Amniotic epithelial cell (primary cell): ENCODE measurements at regions not wholly inside any gene's neighbourhood (a gene's known extent, or its start where the extent isn't known, plus 50 kb on each side); places are given as distances from the start of the nearest gene placed in this dataset.
"Not testable (repeated sequence)": the region's sequence is repeated elsewhere in the genome, so short reads cannot be mapped to it uniquely, and the experiment has no call there.

Experiments used
- DNase-seq: peaks from one replicate; pipeline ENCODE4 v3.0.0-alpha.2; 2010; ENCODE audit warnings: low read depth

DNA sequence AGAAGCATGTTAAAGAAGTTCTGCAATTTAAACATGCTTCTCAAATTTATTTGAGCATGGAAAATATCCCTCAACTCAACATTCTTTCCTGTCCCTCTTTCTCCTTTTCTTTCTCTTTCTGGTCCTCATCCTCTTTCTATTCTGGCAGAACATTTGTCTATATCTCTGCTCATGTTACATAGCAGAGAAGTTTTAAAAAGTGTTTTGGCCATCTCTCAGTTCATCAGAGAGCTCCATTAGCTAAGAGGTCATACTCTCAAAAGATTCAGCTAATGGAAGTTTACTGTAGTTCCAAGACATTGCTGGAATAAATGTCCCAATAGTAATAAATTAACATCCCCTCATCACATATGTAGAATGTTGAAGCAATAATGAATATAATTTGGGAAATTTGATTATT is 53.5 kb downstream of the XCL2 start:
- no peak for DNase-seq

DNA sequence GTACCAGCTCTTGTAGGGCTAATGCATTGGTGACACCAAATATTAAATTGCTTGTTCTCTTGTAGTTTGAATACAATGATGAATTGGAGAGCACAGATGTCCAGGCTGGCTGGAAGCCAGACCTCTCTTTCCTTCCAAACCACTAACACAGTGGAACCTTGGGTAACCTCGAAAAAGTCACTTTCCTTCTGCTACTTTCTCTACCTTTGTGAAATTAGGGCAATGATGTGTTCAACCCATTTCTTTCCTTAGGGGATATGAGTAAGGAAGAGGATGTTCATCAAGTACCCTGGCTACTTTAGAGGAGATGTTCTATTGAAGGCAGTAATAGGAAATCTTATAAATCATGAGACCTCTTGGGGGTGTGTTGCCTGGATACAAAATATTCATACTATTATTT is 55.7 kb downstream of the XCL2 start:
- DNase-seq, result peak; percentile 57

DNA sequence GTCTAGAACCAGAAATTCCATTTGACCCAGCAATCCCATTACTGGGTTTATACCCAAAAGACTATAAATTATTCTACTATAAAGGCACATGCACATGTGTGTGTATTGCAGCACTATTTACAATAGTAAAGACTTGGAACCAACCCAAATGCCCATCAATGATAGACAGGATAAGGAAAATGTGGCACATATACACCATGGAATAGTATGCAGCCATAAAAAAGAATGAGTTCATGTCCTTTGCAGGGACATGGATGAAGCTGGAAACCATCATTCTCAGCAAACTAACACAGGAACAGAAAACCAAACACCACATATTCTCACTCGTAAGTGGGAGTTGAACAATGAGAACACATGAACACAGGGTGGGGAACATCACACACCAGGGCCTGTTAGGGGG is 57.0 kb downstream of the XCL2 start:
- not testable (repeated sequence) for DNase-seq

DNA sequence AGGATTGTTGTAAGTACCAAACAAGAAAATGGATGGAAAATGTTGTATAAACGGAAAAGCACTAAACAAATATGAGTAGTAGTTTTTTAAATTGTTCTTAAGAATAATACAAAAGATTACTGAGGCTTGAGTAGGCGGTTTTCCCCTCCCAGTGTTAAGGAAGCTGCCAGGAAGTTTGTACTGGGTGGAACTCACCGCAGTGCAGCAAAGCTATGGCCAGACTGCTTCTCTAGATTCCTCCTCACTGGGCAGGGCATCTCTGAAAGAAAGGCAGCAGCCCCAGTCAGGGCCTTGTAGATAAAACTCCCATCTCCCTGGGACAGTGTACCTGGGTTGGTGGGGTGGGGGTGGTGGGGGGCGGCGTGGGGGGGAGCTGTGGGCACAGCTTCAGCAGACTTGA is 58.7 kb downstream of the XCL2 start:
- DNase-seq, result peak; percentile 76

DNA sequence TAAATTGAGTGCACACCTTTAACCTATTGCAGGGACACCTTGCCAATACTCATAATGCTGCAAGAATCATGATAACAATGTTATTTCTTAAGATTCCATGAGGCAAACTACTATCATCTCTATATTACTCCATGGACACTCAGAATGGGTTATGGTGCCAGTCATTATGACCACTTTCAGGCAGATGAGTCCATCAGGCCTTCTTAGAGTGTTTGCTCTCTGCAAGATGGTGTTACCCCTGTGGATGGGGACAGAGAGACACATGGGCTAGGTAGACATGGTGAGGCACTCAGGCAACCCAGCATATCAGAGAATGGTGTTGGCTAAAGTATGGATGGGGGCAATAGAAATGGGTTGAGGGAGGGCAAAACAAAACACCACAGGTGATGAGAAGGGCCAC is 59.7 kb downstream of the XCL2 start:
- DNase-seq, result no peak

DNA sequence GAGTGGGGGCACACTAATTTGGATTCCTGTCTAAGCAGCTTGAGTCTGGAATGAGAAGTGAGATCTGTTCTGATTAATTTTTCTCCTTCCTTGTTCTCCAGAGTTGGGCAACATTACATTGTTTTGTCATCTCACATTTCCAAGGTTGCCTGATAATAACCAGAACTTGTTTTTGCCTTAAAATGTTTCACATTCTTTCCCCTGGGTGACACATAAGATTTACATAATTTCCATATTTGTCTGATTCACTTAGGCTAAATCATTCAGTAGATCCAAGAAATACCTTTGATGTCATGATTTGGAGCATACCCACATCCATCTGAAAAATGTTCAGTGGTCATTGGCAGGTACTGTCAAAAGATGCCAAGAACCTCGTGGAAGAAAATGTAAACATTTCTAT is 60.3 kb downstream of the XCL2 start:
- peak; percentile 97 for DNase-seq

DNA sequence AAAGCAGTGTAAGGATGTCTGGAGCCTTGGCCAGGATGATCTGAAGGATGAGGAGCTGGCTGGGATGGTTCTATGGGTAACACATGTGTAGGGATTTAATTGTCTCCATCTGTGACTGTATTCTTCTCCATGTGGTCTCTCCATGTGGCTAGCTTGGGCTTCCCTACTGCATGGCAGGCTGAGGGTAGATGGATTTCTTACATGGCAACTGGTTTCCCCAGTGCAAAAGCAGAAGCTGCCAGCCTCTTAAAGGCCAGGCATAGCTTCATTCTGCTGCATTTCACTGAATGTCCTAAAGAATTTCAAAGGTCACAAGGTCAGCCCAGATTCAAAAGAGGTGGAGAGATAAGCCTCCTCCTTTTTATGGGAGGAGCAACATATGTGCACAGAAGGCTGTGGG is 61.7 kb downstream of the XCL2 start:
- peak; percentile 55 for DNase-seq

DNA sequence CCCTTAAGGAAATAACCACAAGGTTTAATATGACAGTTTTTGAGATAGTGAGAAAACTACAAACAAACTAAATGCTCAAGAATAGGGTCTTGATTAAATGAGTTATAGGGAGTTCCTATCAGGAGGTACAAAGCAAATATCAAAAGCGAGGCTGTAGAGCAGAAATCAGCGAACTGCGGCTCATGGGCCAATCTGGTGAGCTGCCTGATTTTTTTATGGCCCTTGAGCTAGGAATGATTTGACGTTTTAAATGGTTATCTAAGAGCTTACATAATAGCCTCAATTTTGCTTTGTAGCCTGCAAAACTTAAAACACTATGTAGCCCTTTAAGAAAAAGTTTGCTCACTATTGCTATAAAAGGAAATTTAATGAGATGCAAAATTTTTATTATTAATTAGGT is 62.2 kb downstream of the XCL2 start:
- no peak for DNase-seq

DNA sequence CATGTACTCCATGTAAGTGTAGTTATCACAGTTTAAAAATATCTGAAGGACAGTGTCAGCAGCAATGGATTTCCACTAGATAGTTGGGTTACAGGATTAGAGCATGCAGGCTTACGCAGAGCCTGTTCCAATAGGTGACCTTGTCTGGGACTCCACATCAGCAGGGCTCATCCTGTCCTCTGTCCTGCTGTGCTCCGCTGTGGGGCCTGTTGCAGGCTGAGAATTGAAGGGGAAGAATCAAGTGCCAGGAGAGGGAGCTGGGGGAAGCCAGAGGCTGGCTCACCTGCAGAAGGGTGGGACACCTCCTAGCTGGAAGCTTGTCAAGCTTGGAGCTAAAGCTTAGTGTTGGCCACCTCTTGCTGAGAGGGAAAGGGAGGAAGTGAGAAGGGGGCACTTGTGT is 62.8 kb downstream of the XCL2 start:
- DNase-seq, result no peak

DNA sequence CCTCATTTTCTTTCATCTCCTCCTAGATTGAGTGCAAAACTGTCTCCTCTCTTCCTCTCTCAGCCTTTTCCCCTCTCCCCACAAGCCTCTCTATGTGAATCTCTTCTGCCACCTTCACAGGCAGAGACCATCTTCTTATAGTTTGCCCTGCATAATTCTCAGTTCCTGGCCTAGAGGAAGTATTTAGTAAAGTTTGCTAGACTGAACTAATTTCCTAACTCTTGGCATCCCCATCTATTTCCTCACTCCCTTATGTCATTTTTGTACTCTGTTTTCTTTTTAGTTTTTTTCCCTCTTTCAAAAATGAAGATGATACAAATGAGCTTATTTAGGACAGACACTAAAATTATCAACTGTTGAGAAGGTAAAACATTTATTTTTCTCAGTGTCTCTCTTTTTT is 66.0 kb downstream of the XCL2 start:
- no peak for DNase-seq

DNA sequence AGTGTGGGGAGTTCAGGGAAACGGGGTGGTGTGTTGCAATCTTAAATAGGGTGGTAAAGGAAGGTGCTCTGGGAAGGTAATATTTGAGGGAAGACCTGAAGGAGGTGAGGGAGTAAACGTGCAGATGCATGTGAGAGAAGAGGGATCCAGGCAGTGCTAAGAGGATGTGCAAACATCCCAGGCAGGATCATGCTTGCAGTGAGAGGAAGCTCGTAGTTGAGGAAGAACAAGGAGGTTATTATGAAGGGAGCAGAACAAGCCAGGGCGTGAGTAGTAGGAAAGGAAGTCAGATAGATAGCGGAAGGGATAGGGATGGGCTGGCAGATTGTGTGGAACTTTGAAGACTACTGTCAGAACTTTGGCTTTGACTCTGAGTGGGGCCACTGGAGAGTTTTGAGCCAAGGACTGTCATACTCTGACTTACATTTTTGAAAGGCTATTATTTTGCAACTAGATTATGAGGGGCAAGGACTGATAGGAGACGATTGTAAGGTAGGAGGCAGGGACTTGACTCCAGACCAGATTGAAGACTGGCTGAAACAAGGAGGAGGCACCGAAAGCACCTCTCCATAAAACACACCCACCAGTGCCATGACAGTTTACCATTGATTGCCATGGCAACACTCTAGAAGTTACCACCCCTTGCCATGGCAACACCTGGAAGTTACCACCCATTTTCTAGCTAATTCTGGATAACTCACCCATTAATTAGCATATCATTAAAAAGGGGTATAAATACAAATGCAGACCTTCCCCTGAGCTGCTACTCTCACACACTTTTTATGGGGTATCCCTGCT is 67.0 kb downstream of the XCL2 start:
- no peak for DNase-seq

DNA sequence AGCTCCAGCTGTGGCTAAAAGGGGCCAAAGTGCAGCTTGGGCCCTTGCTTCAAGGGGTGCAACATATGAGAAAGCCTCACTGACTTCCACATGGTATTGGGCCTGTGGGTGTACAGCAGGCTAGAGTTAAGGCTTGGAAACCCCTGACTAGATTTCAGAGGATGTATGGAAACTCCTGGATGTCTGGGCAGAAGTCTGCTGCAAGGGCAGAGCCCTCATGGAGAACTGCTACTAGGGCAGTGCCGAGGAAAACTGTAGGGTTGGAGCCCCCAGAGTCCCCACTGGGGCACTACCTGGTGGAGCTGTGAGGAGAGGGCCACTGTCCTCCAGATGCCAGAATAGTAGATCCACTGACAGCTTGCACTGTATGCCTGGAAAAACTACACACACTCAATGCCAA is 69.5 kb downstream of the XCL2 start:
- no peak for DNase-seq

DNA sequence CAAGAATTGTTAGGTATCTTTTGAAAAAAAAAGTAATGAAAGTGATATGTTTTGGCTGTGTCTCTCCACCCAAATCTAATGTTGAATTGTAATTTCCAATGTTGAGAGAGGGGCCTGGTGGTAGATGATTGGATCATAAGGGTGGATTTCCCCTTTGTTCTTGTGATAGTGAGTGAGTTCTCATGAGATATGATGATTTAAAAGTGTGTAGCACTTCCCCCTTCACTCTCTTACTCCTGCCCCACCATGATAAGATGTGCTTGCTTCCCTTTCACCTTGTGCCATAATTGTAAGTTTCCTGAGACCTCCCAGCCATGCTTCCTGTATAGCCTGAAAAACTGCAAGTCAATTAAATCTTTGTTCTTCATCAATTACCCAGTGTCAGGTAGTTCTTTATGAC is 70.7 kb downstream of the XCL2 start:
- DNase-seq, result no peak

DNA sequence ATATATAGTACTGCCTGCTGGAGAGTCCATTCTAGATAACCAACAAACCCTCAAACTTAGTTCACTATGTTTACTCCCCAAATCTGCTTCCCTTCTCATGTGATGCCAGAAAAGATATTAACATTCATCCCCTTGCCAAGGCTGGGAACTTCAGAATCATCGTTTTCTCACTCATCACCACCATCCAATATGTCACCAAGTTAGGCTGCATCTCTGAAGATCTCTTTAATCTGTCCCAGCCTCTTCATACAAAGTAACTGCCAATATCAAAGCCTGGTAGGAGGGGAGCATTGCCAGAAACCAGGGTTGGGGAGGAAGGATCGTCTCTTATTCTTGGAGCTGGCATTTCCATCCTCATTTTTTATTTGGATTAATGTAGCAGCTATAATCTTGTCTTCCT is 71.6 kb downstream of the XCL2 start:
- DNase-seq, result no peak

DNA sequence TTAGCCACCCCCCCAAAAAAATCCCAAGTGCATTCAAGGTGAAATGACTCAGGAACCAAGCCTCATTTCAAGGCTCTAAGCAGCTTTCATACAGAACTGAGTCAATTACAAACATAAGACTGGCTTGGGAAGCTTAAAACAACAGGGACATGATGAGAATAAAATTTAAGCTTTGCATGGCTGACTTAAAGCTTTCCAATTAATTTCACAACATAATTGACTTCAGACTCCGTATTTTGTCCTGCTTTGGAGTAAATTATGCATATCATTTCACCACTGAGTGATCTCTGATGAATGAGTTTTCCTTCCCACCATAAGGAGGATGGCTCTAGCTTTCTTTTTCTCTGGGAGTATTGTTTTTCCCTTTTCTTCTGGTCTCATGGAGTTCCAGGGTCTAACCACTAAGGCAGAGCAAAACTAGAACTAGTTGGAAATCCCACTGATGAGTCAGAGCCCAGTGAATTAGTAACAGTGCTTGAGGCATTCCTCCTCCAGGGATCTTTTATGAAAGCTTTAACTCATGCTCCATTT is 72.8 kb downstream of the XCL2 start:
- DNase-seq, result peak; percentile 97

DNA sequence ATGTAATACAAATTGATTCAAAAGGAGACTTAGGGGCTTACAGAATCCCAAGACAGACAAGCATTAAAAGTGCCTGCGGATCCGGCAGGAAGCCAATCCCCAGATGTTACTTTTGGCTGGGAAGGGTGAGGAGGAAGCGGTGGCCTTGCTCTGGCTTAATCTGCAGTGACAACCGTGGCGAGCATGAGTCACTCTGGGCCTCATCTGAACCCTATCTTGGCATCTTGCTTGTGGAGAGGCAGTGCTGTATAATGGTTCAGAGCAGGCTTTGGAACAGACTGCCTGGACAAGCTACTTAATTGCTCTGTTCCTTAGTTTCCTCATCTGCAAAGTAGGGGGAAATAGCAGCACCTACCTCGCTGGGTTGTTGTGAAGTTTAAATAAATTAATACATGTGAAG is 74.1 kb downstream of the XCL2 start:
- DNase-seq, result peak; percentile 45

DNA sequence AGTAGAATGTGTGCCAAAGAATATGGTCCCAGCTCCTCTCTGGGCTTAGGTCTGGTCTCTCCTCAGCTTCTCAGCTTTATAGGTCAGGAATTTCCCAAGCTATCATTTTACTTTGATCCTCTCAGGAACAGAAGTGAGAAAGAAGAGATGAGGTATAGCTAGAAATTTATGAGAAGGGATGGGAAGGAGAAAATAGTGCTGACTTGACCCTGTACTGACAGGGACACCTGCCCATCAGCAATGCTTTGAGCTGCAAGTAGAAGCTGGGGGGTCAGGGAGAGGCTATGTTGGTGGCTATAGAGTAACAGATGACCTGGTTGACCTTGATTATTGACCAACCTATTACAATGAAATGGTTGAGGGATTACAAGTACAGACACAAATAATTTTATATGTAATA is 75.0 kb downstream of the XCL2 start:
- no peak for DNase-seq

DNA sequence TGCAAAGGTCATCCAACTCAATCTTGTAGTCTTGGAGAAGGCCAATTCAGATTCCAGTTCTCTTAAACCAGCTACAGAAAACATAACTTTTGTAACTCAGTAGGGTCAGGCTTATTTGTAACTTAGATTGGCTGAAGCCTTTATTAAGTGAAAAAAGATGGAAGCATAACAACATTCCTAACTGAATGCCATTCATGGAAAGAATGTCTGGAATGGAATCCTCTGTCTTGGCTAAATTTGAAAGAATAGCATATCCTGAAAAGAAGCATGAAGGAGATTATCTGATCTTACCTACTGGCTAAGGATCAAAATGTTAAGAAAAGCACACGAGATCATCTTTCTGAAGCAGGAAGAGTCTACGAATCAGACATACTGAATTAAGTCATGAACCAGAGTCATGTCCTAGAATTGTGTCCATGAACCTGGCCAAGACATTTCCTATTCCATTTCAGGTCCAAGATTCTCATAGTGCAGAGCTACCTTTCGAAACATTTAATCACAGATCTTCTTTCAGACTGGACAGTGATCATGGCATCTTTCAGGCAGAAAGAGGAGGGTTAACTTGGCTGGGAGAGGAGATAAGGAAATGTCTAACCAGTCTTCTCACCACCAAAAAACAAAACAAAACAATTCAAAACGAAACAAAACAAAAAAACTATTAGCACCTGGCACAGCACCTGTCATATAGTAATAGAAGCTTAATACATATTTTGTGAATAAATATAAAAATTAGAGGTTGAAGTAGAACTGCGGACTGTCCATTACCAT is 75.6 kb downstream of the XCL2 start:
- peak; percentile 29 for DNase-seq

DNA sequence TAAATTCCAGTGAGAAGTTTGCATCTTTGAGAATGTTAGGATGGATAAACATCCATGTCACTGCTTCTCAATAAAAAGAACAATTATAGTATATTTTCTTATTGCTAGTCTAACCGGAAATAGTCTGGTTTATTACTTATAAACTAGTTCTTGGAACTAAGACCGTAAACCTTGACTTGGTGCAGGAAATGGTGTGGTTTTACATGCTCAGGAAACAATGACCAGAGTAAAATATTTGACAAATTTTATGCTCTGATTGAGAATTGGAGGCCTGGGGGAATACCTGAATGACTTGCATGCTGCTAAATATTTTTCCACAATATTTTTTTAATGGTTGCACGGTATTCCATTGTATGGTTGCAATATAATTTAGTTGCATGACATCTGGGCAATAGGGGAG is 76.3 kb downstream of the XCL2 start:
- no peak for DNase-seq

DNA sequence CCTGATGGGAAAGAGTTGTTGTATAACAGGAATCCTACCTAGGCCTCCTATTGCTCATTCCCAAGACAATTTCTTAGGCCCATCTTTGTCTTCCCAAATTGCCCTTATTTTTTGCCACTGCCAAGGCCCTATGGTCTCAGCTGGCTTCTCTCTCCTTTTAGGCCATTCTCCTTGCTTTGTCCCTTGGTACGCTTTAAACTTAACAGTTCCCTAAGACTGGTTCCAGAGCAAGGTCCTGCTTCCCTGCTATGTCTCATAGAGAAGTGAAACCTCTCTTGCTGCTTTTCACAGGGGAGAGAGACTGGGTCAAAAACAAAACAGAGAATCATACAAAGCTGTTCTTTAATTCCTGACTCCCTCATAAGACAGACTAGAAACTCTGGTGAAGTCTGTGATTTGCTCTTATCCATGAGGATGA is 77.1 kb downstream of the XCL2 start:
- DNase-seq, result no peak

DNA sequence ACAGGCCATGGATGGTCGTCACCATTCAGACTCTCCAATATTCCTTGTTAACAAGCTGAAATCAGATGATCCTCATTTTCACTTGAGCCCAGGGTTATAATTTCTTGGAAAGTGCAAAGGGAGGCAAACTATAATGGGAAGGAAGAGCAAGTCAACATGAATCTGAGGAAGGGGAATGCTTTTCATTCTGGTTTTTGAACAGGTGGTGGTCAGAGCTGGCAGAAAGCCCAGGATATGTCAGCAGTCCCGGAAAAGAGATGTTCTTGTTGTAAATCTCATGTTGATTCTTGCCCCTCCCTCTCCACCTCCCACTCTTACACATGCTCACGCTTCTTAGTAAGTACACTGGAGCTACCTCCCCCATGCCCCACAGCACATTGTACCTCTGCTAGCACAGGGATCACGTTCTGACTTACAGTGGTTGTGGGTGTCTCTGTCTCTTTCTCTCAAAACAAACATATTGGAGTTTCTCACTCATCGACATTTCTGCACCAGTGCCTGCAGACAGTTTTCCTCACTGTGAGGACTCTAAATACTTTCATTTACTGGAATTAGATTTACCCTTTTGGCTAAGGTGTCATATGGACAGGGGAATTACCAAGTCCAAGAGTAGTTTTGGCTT is 77.6 kb downstream of the XCL2 start:
- DNase-seq, result peak; percentile 95

DNA sequence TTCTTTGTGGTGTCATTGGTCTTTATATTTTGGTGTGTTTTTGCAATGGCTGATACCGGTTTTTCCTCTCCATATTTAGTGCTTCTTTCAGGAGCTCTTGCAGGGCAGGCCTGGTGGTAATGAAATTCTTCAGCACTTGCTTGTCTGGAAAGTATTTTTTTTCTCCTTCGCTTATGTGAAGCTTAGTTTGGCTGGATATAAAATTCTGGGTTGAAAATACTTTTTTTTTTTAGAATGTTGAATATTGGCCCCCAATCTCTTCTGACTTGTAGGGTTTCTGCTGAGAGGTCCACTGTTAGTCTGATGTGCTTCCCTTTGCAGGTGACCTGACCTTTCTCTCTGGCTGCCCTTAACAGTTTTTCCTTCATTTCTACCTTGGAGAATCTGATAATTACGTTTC is 82.7 kb downstream of the XCL2 start:
- DNase-seq, result not testable (repeated sequence)

DNA sequence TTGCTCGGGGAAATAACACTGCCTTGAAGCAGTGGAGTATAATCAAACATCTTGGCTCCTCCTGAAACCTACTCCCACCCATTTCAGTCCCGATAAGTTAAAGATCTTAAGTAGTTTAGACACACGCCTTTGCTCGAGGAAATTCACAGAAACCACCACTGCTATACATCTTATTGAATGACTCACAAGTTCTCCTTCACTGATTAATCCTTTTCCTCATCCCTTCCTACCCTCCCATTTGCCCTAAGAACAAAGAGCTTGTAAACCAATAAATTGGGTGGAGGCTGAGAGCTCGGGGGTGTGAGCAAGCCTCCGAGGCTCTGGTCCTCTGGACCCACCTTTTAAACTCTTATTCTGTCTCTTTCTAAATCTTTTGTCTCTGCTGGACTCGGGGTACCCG is 86.5 kb downstream of the XCL2 start:
- peak; percentile 89 for DNase-seq
